Neuronal stem cell (in vitro differentiated cells): ENCODE measurements at regions not wholly inside any gene's neighbourhood (a gene's known extent, or its start where the extent isn't known, plus 50 kb on each side); places are given as distances from the start of the nearest gene placed in this dataset.

Experiments
- DNase-seq: peaks from one replicate; pipeline ENCODE4 v3.0.0-alpha.2; 2013; ENCODE audit warnings: low spot score
- H2AFZ ChIP-seq: one replicate; pipeline ENCODE4 v1.6.1; 2013; ENCODE audit warnings: mild to moderate bottlenecking, low read length, inconsistent platforms
- H2AK5ac ChIP-seq: 2 replicates; pipeline ENCODE4 v1.6.1; 2013; ENCODE audit warnings: low read depth, mild to moderate bottlenecking, inconsistent platforms, low read length, moderate library complexity, mixed read lengths
- H2BK120ac ChIP-seq: 2 replicates; pipeline ENCODE4 v1.6.1; 2013; ENCODE audit warnings: low read depth, mild to moderate bottlenecking, inconsistent platforms, low read length, moderate library complexity, mixed read lengths
- H2BK12ac ChIP-seq: one replicate; pipeline ENCODE4 v1.6.1; 2013; ENCODE audit warnings: low read length, inconsistent platforms
- H2BK15ac ChIP-seq: 2 replicates; pipeline ENCODE4 v1.6.1; 2013; ENCODE audit warnings: mild to moderate bottlenecking, low read length, inconsistent platforms, mixed read lengths
- H2BK5ac ChIP-seq: one replicate; pipeline ENCODE4 v1.6.1; 2013; ENCODE audit warnings: inconsistent platforms, mild to moderate bottlenecking, low read length, moderate library complexity
- H3K14ac ChIP-seq: one replicate; pipeline ENCODE4 v1.6.1; 2013; ENCODE audit warnings: low read length, inconsistent platforms
- H3K18ac ChIP-seq: 2 replicates; pipeline ENCODE4 v1.6.1; 2013; ENCODE audit warnings: low read length, inconsistent platforms
- H3K23ac ChIP-seq: 2 replicates; pipeline ENCODE4 v1.6.1; 2013; ENCODE audit warnings: low read depth, mild to moderate bottlenecking, mixed read lengths, low read length, inconsistent platforms; ENCODE audit not compliant: poor library complexity
- H3K27ac ChIP-seq: replicated peaks from 3 replicates; pipeline ENCODE4 v1.5.1; 2013; ENCODE audit warnings: low read length, inconsistent platforms
- H3K27me3 ChIP-seq, 3 experiments: 2 replicates each; pipeline ENCODE4 v1.6.1; 2013; ENCODE audit warnings: low read length in 3 of 3, mild to moderate bottlenecking in 2 of 3, inconsistent platforms in 1 of 3, low read depth in 1 of 3, mixed read lengths in 1 of 3, moderate library complexity in 1 of 3; ENCODE audit not compliant: control insufficient read depth in 3 of 3, insufficient read depth in 3 of 3
- H3K36me3 ChIP-seq, 2 donors: replicated peaks in 1 of 2; 2 replicates each; pipeline ENCODE4 v1.6.1; 2013; ENCODE audit warnings: low read length in 2 of 2; ENCODE audit not compliant: control insufficient read depth in 2 of 2, insufficient read depth in 2 of 2
- H3K4ac ChIP-seq: 2 replicates; pipeline ENCODE4 v1.6.1; 2013; ENCODE audit warnings: inconsistent platforms, mild to moderate bottlenecking, low read length, moderate library complexity
- H3K4me1 ChIP-seq, 2 donors: 1 replicate in 1 of 2; 2 replicates in 1 of 2; pipeline ENCODE4 v1.6.1; 2013; ENCODE audit warnings: low read length in 2 of 2, low read depth in 1 of 2; ENCODE audit not compliant: control insufficient read depth in 2 of 2, insufficient read depth in 1 of 2
- H3K4me2 ChIP-seq: one replicate; pipeline ENCODE4 v1.6.1; 2013; ENCODE audit warnings: mild to moderate bottlenecking, low read length, inconsistent platforms; ENCODE audit not compliant: insufficient read depth, poor library complexity, severe bottlenecking
- H3K4me3 ChIP-seq, 2 donors: 2 replicates each; pipeline ENCODE4 v1.5.1; 2013; ENCODE audit warnings: low read length in 2 of 2, mild to moderate bottlenecking in 2 of 2, inconsistent platforms in 1 of 2, moderate library complexity in 1 of 2
- H3K79me1 ChIP-seq: one replicate; pipeline ENCODE4 v1.6.1; 2013; ENCODE audit warnings: low read depth, mild to moderate bottlenecking, inconsistent platforms, low read length, moderate library complexity
- H3K9ac ChIP-seq: one replicate; pipeline ENCODE4 v1.6.1; 2013; ENCODE audit warnings: mild to moderate bottlenecking, low read depth, low read length, inconsistent platforms; ENCODE audit not compliant: poor library complexity
- H3K9me3 ChIP-seq, 2 donors: replicated peaks in 1 of 2; 2 replicates each; pipeline versions ENCODE3 to v1.6.1; 2013; ENCODE audit warnings: low read length in 2 of 2, mild to moderate bottlenecking in 2 of 2, inconsistent platforms in 1 of 2, low read depth in 1 of 2, mixed read lengths in 1 of 2, moderate library complexity in 1 of 2; ENCODE audit not compliant: control insufficient read depth in 2 of 2, insufficient read depth in 1 of 2
- H4K8ac ChIP-seq: one replicate; pipeline ENCODE4 v1.6.1; 2013; ENCODE audit warnings: low read depth, mild to moderate bottlenecking, inconsistent platforms, low read length, moderate library complexity
- H4K91ac ChIP-seq: one replicate; pipeline ENCODE4 v1.6.1; 2013; ENCODE audit warnings: low read length, low read depth, mild to moderate bottlenecking, inconsistent platforms; ENCODE audit not compliant: poor library complexity
- WGBS, 2 donors: extraction: QIAGEN DNeasy Blood & Tissue Kit; methylation state at CpG; one replicate each; pipeline ENCODE4 v1.1.7; 2013; ENCODE audit warnings: missing lambda C conversion rate in 2 of 2, mixed read lengths in 1 of 2; ENCODE audit not compliant: insufficient read length in 2 of 2, insufficient replicate concordance in 1 of 2; ENCODE audit errors: extremely low coverage in 2 of 2; 5-methylcytosine and 5-hydroxymethylcytosine counted together

DNA sequence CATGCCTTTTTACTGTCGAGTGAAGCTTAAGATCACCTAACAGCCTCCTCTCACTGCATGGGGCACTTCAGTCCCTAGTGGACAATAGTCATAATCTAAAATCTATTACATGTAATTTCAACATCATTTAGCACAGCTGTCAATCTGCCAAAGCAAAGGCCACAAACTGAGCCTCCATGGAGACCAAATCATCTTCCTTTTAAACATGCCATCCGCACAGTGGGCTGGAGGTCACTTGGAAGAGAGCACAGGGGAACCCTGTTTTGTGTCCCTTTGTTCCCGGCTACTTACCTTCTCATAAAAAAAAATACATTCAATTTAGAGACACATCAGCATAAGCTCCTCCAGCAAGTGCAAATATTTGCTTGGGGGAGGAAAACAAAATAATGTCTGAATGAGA is 167.3 kb downstream of the SQOR start:
- no peak overlapping the region for H2AK5ac ChIP-seq
- no peak overlapping the region for H4K8ac ChIP-seq
- peaks cover 5 to 13% of the 10 kb centered on the region in 2 donors for H3K4me1 ChIP-seq
- no peaks in the 10 kb centered on the region for H3K9me3 ChIP-seq
- no peak overlapping the region for H3K9ac ChIP-seq
- no peak for DNase-seq
- H3K27ac ChIP-seq = no peak overlapping the region
- no peak overlapping the region for H3K4me2 ChIP-seq
- no peak overlapping the region for H2BK5ac ChIP-seq
- H3K14ac ChIP-seq = no peak overlapping the region
- no peak overlapping the region for H3K4ac ChIP-seq
- H3K27me3 ChIP-seq = no peaks in the 10 kb centered on the region
- H3K36me3 ChIP-seq = no peaks in the 10 kb centered on the region
- H3K18ac ChIP-seq = no peak overlapping the region
- no peak overlapping the region for H2BK120ac ChIP-seq
- H2BK12ac ChIP-seq = no peak overlapping the region
- H2BK15ac ChIP-seq = no peak overlapping the region
- no peaks in the 10 kb centered on the region for H3K79me1 ChIP-seq
- H2AFZ ChIP-seq = no peak overlapping the region
- no peak overlapping the region for H4K91ac ChIP-seq
- no peak overlapping the region for H3K23ac ChIP-seq
- no peak overlapping the region for H3K4me3 ChIP-seq
- no CpG with 5 or more reads among the region's 3 CpGs for WGBS, 2 donors

DNA sequence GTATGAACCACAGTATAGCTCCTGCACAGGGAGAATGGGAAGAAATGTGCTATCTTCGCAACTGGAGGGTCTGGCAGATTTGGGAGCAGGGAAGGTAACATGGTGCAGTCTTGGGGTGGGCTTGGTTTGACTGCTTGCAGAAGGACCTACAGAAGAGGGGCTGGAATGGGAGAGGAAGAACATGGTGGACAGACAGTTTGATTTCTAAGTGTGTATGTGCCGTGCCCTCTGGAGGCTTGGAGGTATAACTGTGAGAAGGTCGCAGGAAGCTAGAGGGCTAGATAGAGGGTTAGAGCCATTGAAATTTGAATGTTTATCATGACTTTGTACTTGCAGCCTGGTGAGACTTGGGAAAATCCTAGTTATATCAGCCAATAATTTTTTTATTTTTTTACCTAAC is 169.2 kb downstream of the SQOR start:
- H3K4me1 ChIP-seq = peaks cover 5 to 13% of the 10 kb centered on the region in 2 donors
- no peak overlapping the region for H2AK5ac ChIP-seq
- H3K18ac ChIP-seq = no peak overlapping the region
- H2BK5ac ChIP-seq = no peak overlapping the region
- H3K4me2 ChIP-seq = no peak overlapping the region
- H4K91ac ChIP-seq = no peak overlapping the region
- H2BK120ac ChIP-seq = no peak overlapping the region
- no peak for DNase-seq
- H2BK15ac ChIP-seq = no peak overlapping the region
- no peak overlapping the region for H2BK12ac ChIP-seq
- peak overlapping the region; percentile 69 for H2AFZ ChIP-seq
- H3K27me3 ChIP-seq = no peaks in the 10 kb centered on the region
- no peak overlapping the region for H3K23ac ChIP-seq
- no peak overlapping the region for H3K4ac ChIP-seq
- no peaks in the 10 kb centered on the region for H3K79me1 ChIP-seq
- no peak overlapping the region for H3K14ac ChIP-seq
- H3K27ac ChIP-seq = no peak overlapping the region
- H3K9me3 ChIP-seq = no peaks in the 10 kb centered on the region
- H4K8ac ChIP-seq = no peak overlapping the region
- no peak overlapping the region for H3K9ac ChIP-seq
- no peaks in the 10 kb centered on the region for H3K36me3 ChIP-seq
- no peak overlapping the region for H3K4me3 ChIP-seq
- no CpG with 5 or more reads among the region's 3 CpGs for WGBS, 2 donors

DNA sequence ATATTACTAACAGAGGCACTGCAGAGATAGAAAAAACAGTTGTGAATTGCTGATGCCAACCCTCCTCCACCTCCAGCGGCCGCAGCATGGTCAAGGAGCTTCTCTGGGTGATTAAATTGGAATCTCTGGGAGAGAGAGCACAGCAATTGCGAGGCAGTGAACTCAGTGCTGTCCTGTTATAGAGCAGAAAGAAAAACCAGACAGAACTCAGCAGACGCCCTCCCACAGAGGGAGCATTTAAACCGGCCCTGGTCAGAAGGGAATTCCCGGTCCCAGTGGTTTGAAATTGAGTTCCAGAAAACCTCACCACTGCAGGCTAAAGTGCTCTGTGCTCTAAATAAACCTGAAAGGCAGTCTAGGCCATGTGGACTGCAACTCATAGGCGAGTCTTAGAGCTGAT is 175.4 kb downstream of the SQOR start:
- no peak overlapping the region for H2AK5ac ChIP-seq
- no peak overlapping the region for H3K4me2 ChIP-seq
- no peak overlapping the region for H2BK5ac ChIP-seq
- no peaks in the 10 kb centered on the region for H3K4me1 ChIP-seq
- H3K18ac ChIP-seq = no peak overlapping the region
- H2AFZ ChIP-seq = no peak overlapping the region
- H3K27me3 ChIP-seq = no peaks in the 10 kb centered on the region
- no peak overlapping the region for H3K4ac ChIP-seq
- no peak overlapping the region for H3K4me3 ChIP-seq
- no CpG with 5 or more reads among the region's 7 CpGs for WGBS, 2 donors
- H4K91ac ChIP-seq = no peak overlapping the region
- no peak overlapping the region for H3K27ac ChIP-seq
- DNase-seq = no peak
- no peaks in the 10 kb centered on the region for H3K36me3 ChIP-seq
- no peaks in the 10 kb centered on the region for H3K79me1 ChIP-seq
- no peak overlapping the region for H2BK15ac ChIP-seq
- no peak overlapping the region for H3K9ac ChIP-seq
- no peak overlapping the region for H3K23ac ChIP-seq
- H4K8ac ChIP-seq = no peak overlapping the region
- H3K14ac ChIP-seq = no peak overlapping the region
- H2BK120ac ChIP-seq = no peak overlapping the region
- H3K9me3 ChIP-seq = no peaks in the 10 kb centered on the region
- H2BK12ac ChIP-seq = no peak overlapping the region

DNA sequence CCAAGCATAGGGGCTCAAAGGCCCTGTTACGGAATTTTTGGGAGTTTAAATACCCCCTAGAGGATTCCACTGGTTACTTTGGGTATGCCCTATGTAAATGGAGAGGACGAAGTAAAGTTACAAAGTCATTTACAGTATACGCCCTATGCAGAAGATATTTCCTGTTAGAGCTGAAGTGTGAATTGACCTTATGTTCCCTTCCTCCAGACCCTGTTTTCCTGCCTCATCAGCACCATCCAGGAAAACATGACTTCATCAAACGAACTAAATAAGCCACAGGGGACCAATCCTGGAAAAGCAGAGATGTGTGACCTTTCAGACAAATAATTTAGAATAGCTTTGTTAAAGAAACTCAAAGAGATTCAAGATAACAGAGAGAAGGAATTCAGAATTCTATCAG is 177.4 kb downstream of the SQOR start:
- Histone ChIP-seq H3K27me3 (no peaks in the 10 kb centered on the region), H3K14ac (no peak overlapping the region), H2BK12ac (no peak overlapping the region), H3K4me2 (no peak overlapping the region), H4K8ac (no peak overlapping the region), H3K9ac (no peak overlapping the region), H3K9me3 (no peaks in the 10 kb centered on the region), H3K79me1 (no peaks in the 10 kb centered on the region), H3K4me3 (no peak overlapping the region), H2BK5ac (no peak overlapping the region), H3K23ac (no peak overlapping the region), H2BK15ac (no peak overlapping the region), H2BK120ac (no peak overlapping the region), H3K4ac (no peak overlapping the region), H3K18ac (no peak overlapping the region), H2AK5ac (no peak overlapping the region), H3K4me1 (no peaks in the 10 kb centered on the region), H2AFZ (no peak overlapping the region), H4K91ac (no peak overlapping the region), H3K36me3 (no peaks in the 10 kb centered on the region), H3K27ac (no peak overlapping the region)
- no CpG with 5 or more reads among the region's 4 CpGs for WGBS, 2 donors
- DNase-seq = no peak
